H9 (cell line): ENCODE measurements at regions not wholly inside any gene's neighbourhood (a gene's known extent, or its start where the extent isn't known, plus 50 kb on each side); places are given as distances from the start of the nearest gene placed in this dataset.

Source experiments
- DNase-seq: peaks from one replicate; pipeline ENCODE4 v3.0.0-alpha.2; 2017
- H2AFZ ChIP-seq: one replicate; pipeline ENCODE4 v1.6.1; 2013; ENCODE audit warnings: mild to moderate bottlenecking, low read length, control low read depth, moderate library complexity
- H2AK5ac ChIP-seq: 2 replicates; pipeline ENCODE4 v1.6.1; 2013; ENCODE audit warnings: low read length, control low read depth, mixed read lengths; ENCODE audit not compliant: insufficient read length
- H2BK120ac ChIP-seq: one replicate; pipeline ENCODE4 v1.6.1; 2013; ENCODE audit warnings: low read depth, mild to moderate bottlenecking, low read length, control low read depth, inconsistent platforms; ENCODE audit not compliant: poor library complexity, severe bottlenecking
- H2BK12ac ChIP-seq: 2 replicates; pipeline ENCODE4 v1.6.1; 2013; ENCODE audit warnings: low read length, control low read depth, mixed read lengths, low read depth; ENCODE audit not compliant: insufficient read length
- H2BK15ac ChIP-seq: 2 replicates; pipeline ENCODE4 v1.6.1; 2013; ENCODE audit warnings: low read depth, low read length, control low read depth
- H2BK20ac ChIP-seq: one replicate; pipeline ENCODE4 v1.6.1; 2013; ENCODE audit warnings: low read depth, mild to moderate bottlenecking, low read length, control low read depth, inconsistent platforms; ENCODE audit not compliant: poor library complexity, severe bottlenecking
- H2BK5ac ChIP-seq: 2 replicates; pipeline ENCODE4 v1.6.1; 2013; ENCODE audit warnings: low read length, control low read depth, mixed read lengths; ENCODE audit not compliant: insufficient read length
- H3K14ac ChIP-seq: 2 replicates; pipeline ENCODE4 v1.6.1; 2013; ENCODE audit warnings: low read length, control low read depth; ENCODE audit not compliant: insufficient read depth
- H3K18ac ChIP-seq: 2 replicates; pipeline ENCODE4 v1.6.1; 2013; ENCODE audit warnings: low read depth, mild to moderate bottlenecking, mixed read lengths, low read length, control low read depth; ENCODE audit not compliant: insufficient read length
- H3K23ac ChIP-seq: 2 replicates; pipeline ENCODE4 v1.6.1; 2013; ENCODE audit warnings: low read length, control low read depth, mixed read lengths, low read depth; ENCODE audit not compliant: insufficient read length
- H3K23me2 ChIP-seq: 2 replicates; pipeline ENCODE4 v1.6.1; 2013; ENCODE audit warnings: low read depth, mild to moderate bottlenecking, mixed read lengths, low read length, control low read depth; ENCODE audit not compliant: insufficient read length, poor library complexity, severe bottlenecking
- H3K27ac ChIP-seq: 2 replicates; pipeline ENCODE4 v1.5.1; 2013; ENCODE audit warnings: low read length, control low read depth, mixed read lengths, low read depth; ENCODE audit not compliant: insufficient read length
- H3K27me3 ChIP-seq: 2 replicates; pipeline ENCODE4 v1.6.1; 2013; ENCODE audit warnings: low read length, control low read depth, inconsistent platforms; ENCODE audit not compliant: insufficient read depth
- H3K4ac ChIP-seq: 2 replicates; pipeline ENCODE4 v1.6.1; 2013; ENCODE audit warnings: low read depth, mild to moderate bottlenecking, control low read depth, inconsistent platforms, low read length, moderate library complexity
- H3K4me1 ChIP-seq: 2 replicates; pipeline ENCODE4 v1.6.1; 2013; ENCODE audit warnings: low read length, control low read depth, inconsistent platforms; ENCODE audit not compliant: insufficient read depth
- H3K4me2 ChIP-seq: 2 replicates; pipeline ENCODE4 v1.6.1; 2013; ENCODE audit warnings: low read length, control low read depth, mixed read lengths; ENCODE audit not compliant: insufficient read length, insufficient read depth
- H3K56ac ChIP-seq: 2 replicates; pipeline ENCODE4 v1.6.1; 2013; ENCODE audit warnings: low read depth, mild to moderate bottlenecking, mixed read lengths, low read length, control low read depth; ENCODE audit not compliant: insufficient read length
- H3K79me1 ChIP-seq: 2 replicates; pipeline ENCODE4 v1.6.1; 2013; ENCODE audit warnings: low read depth, mild to moderate bottlenecking, moderate library complexity, low read length, control low read depth, inconsistent platforms; ENCODE audit not compliant: insufficient read depth, poor library complexity, severe bottlenecking
- H3K79me2 ChIP-seq: 2 replicates; pipeline ENCODE4 v1.6.1; 2013; ENCODE audit warnings: low read length, control low read depth, inconsistent platforms; ENCODE audit not compliant: insufficient read depth
- H3K9ac ChIP-seq: 2 replicates; pipeline ENCODE4 v1.6.1; 2013; ENCODE audit warnings: low read length, control low read depth, mixed read lengths; ENCODE audit not compliant: insufficient read length; ENCODE audit errors: extremely low read depth
- H3K9me3 ChIP-seq: one replicate; pipeline ENCODE4 v1.6.1; 2013; ENCODE audit warnings: low read depth, low read length, inconsistent platforms; ENCODE audit not compliant: control insufficient read depth
- H3T11ph ChIP-seq: one replicate; pipeline ENCODE4 v1.6.1; 2013; ENCODE audit warnings: mild to moderate bottlenecking, low read length, control low read depth, inconsistent platforms
- H4K20me1 ChIP-seq: one replicate; pipeline ENCODE4 v1.6.1; 2013; ENCODE audit not compliant: control insufficient read depth, insufficient read length, insufficient read depth
- H4K5ac ChIP-seq: 2 replicates; pipeline ENCODE4 v1.6.1; 2013; ENCODE audit warnings: low read depth, mild to moderate bottlenecking, mixed read lengths, low read length, control low read depth; ENCODE audit not compliant: insufficient read length
- H4K8ac ChIP-seq: replicated peaks from 2 replicates; pipeline ENCODE4 v1.6.1; 2013; ENCODE audit warnings: low read length, control low read depth, mixed read lengths, low read depth; ENCODE audit not compliant: insufficient read length
- H4K91ac ChIP-seq: 2 replicates; pipeline ENCODE4 v1.6.1; 2013; ENCODE audit warnings: low read depth, mild to moderate bottlenecking, moderate library complexity, mixed read lengths, low read length, control low read depth; ENCODE audit not compliant: insufficient read length
- H3K27ac Mint-ChIP-seq, 3 experiments: 2 replicates in 2 of 3; 3 replicates in 1 of 3; pipeline ENCODE4 v1.8.0; 2020 to 2021; ENCODE audit warnings: mixed read lengths in 3 of 3, mild to moderate bottlenecking in 1 of 3, moderate library complexity in 1 of 3
- H3K27me3 Mint-ChIP-seq: 2 replicates; pipeline ENCODE4 v1.8.0; 2021; ENCODE audit warnings: low read depth, mild to moderate bottlenecking, moderate library complexity, mixed read lengths
- H3K36me3 Mint-ChIP-seq, 3 experiments: 2 replicates in 2 of 3; 3 replicates in 1 of 3; pipeline ENCODE4 v1.8.0; 2020 to 2021; ENCODE audit warnings: low read depth in 3 of 3, mixed read lengths in 3 of 3; ENCODE audit not compliant: insufficient read depth in 1 of 3
- H3K4me1 Mint-ChIP-seq, 2 experiments: 2 replicates each; pipeline ENCODE4 v1.8.0; 2020; ENCODE audit warnings: mixed read lengths in 2 of 2
- H3K4me3 Mint-ChIP-seq, 2 experiments: 2 replicates in 1 of 2; 3 replicates in 1 of 2; pipeline ENCODE4 v1.8.0; 2020 to 2021; ENCODE audit warnings: mild to moderate bottlenecking in 2 of 2, mixed read lengths in 2 of 2, moderate library complexity in 1 of 2
- H3K9me3 Mint-ChIP-seq, 2 experiments: 2 replicates in 1 of 2; 3 replicates in 1 of 2; pipeline ENCODE4 v1.8.0; 2020; ENCODE audit warnings: mild to moderate bottlenecking in 2 of 2, mixed read lengths in 2 of 2, moderate library complexity in 1 of 2
- CTCF ChIP-seq: fragments of 200-600 bp; sonication (generic); conservative IDR thresholded peaks from 3 replicates; pipeline ENCODE4 v1.8.0; 2021; ENCODE audit warnings: antibody characterized with exemption, mild to moderate bottlenecking
- WGBS: extraction: QIAGEN DNeasy Blood & Tissue Kit; methylation state at CpG from one replicate; pipeline ENCODE4 v1.1.7; 2013; ENCODE audit warnings: missing lambda C conversion rate, low lambda C conversion rate, mixed read lengths; ENCODE audit not compliant: insufficient read length; ENCODE audit errors: extremely low coverage; 5-methylcytosine and 5-hydroxymethylcytosine counted together

- Histone ChIP-seq H3T11ph (no peak overlapping the region), H3K79me2 (no peaks in the 10 kb centered on the region), H3K4me2 (no peak overlapping the region), H2BK20ac (no peak overlapping the region), H3K27me3 (no peaks in the 10 kb centered on the region), H4K8ac (no peak overlapping the region), H3K14ac (no peak overlapping the region), H4K20me1 (no peaks in the 10 kb centered on the region), H2BK120ac (no peak overlapping the region), H3K9me3 (no peaks in the 10 kb centered on the region), H3K4me1 (no peaks in the 10 kb centered on the region), H3K23me2 (no peaks in the 10 kb centered on the region), H3K23ac (no peak overlapping the region), H4K5ac (no peak overlapping the region), H3K27ac (no peak overlapping the region), H3K4ac (no peak overlapping the region), H3K56ac (no peak overlapping the region), H4K91ac (no peak overlapping the region), H3K79me1 (no peaks in the 10 kb centered on the region), H3K9ac (no peak overlapping the region), H2AFZ (no peak overlapping the region), H2AK5ac (no peak overlapping the region), H2BK12ac (no peak overlapping the region), H2BK15ac (no peak overlapping the region), H3K18ac (no peak overlapping the region), H2BK5ac (no peak overlapping the region)
- H3K36me3 Mint-ChIP-seq: peaks cover 3 to 6% (median 4%) of the 10 kb centered on the region in 3 experiments; a peak in 4 of 7 replicates
- no peak for TF ChIP-seq CTCF
- peaks cover 7 to 13% of the 10 kb centered on the region in 2 experiments; a peak in 3 of 4 replicates for H3K4me1 Mint-ChIP-seq
- peaks cover 4 to 5% of the 10 kb centered on the region in 2 experiments; a peak in 4 of 5 replicates for H3K9me3 Mint-ChIP-seq
- H3K27me3 Mint-ChIP-seq: peaks cover 11% of the 10 kb centered on the region
- H3K27ac Mint-ChIP-seq: no peak overlapping the region
- no CpG with 5 or more reads among the region's 1 CpG for WGBS
- DNase-seq: no peak
- H3K4me3 Mint-ChIP-seq: no peak overlapping the region
Observed at GRCh38 chr15:93420050-93420452, 331.0 kb upstream of the RGMA start.
